ENCODE measurements at regions not wholly inside any gene's neighbourhood (a gene's known extent, or its start where the extent isn't known, plus 50 kb on each side); places are given as distances from the start of the nearest gene placed in this dataset.

DNA sequence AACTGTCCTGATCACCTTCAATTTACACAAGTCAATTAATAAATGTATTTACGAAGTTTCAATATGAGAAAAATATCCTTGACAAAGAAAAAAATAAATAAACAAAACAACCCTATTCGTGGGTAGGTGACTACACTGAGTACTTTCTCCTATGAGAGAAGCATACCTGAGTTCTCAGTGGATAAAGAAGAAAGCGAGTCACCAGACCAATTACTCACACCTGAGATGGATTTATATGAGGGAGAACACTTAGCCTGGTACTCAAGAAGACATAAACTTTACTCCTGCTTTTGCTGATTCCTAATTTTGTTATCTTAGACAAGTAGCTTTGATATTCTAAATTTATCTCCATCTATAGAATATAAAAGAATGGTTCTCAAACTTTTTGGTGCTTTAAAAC, 735.2 kb upstream of the ANO3 start:
- ATAC-seq (ENCODE audit: low FRiP score) (no peak), DNase-seq (no peak)
- intact Hi-C loops (cut with DNase I), result no loop called here
- H3K4me3 ChIP-seq (ENCODE audit: low read length in 2 of 2), result no peak overlapping the region
- no peak overlapping the region for H3K27ac ChIP-seq (ENCODE audit: low read depth in 1 of 2, low read length in 2 of 2)
- no peaks in the 10 kb centered on the region for H3K36me3 ChIP-seq (ENCODE audit: control insufficient read depth in 1 of 2, insufficient read depth in 2 of 2, low read length in 1 of 2)
- 69 to 77% methylated on average over 3 of the region's 3 CpGs for WGBS, 2 donors
- H3K9me3 ChIP-seq (ENCODE audit: control insufficient read depth, low read length), result no peaks in the 10 kb centered on the region
- no peaks in the 10 kb centered on the region for H3K27me3 ChIP-seq (ENCODE audit: control insufficient read depth in 1 of 2, insufficient read depth in 2 of 2, low read length in 1 of 2)
- no peaks in the 10 kb centered on the region for H3K4me1 ChIP-seq (ENCODE audit: control insufficient read depth in 1 of 2, insufficient read depth in 2 of 2, low read length in 2 of 2)

- Histone ChIP-seq H3K27me3 (ENCODE audit: control insufficient read depth in 1 of 2, insufficient read depth in 2 of 2, low read length in 1 of 2) (no peaks in the 10 kb centered on the region), H3K4me3 (ENCODE audit: low read length in 2 of 2) (no peak overlapping the region), H3K36me3 (ENCODE audit: control insufficient read depth in 1 of 2, insufficient read depth in 2 of 2, low read length in 1 of 2) (no peaks in the 10 kb centered on the region), H3K4me1 (ENCODE audit: control insufficient read depth in 1 of 2, insufficient read depth in 2 of 2, low read length in 2 of 2) (no peaks in the 10 kb centered on the region), H3K27ac (ENCODE audit: low read depth in 1 of 2, low read length in 2 of 2) (no peak overlapping the region), H3K9me3 (ENCODE audit: control insufficient read depth, low read length) (no peaks in the 10 kb centered on the region)
- intact Hi-C loops (cut with DNase I), result no loop called here
- ATAC-seq (ENCODE audit: low FRiP score) (no peak), DNase-seq (no peak)
- WGBS, 2 donors, result 50 to 51% methylated on average over 2 of the region's 2 CpGs
Measured at GRCh38 chr11:25597696-25598095, 734.2 kb upstream of the ANO3 start.

GRCh38 chr11:25602149-25602548, 729.8 kb upstream of the ANO3 start:
- DNase-seq (no peak), ATAC-seq (ENCODE audit: low FRiP score) (no peak)
- intact Hi-C loops (cut with DNase I), result no loop called here
- 72 to 85% methylated on average over 2 of the region's 2 CpGs for whole genome bisulfite sequencing, 2 donors
- Histone ChIP-seq H3K4me3 (ENCODE audit: low read length in 2 of 2) (no peak overlapping the region), H3K27ac (ENCODE audit: low read depth in 1 of 2, low read length in 2 of 2) (no peak overlapping the region), H3K27me3 (ENCODE audit: control insufficient read depth in 1 of 2, insufficient read depth in 2 of 2, low read length in 1 of 2) (no peaks in the 10 kb centered on the region), H3K36me3 (ENCODE audit: control insufficient read depth in 1 of 2, insufficient read depth in 2 of 2, low read length in 1 of 2) (no peaks in the 10 kb centered on the region), H3K9me3 (ENCODE audit: control insufficient read depth, low read length) (no peaks in the 10 kb centered on the region), H3K4me1 (ENCODE audit: control insufficient read depth in 1 of 2, insufficient read depth in 2 of 2, low read length in 2 of 2) (no peaks in the 10 kb centered on the region)

GRCh38 chr11:25602959-25603358, 729.0 kb upstream of the ANO3 start:
- H3K4me1 ChIP-seq (ENCODE audit: control insufficient read depth in 1 of 2, insufficient read depth in 2 of 2, low read length in 2 of 2), result no peaks in the 10 kb centered on the region
- no peak overlapping the region for H3K27ac ChIP-seq (ENCODE audit: low read depth in 1 of 2, low read length in 2 of 2)
- no peaks in the 10 kb centered on the region for H3K27me3 ChIP-seq (ENCODE audit: control insufficient read depth in 1 of 2, insufficient read depth in 2 of 2, low read length in 1 of 2)
- WGBS, 2 donors, result 92 to 97% methylated on average over 2 of the region's 2 CpGs
- DNase-seq (no peak), ATAC-seq (ENCODE audit: low FRiP score) (no peak)
- H3K9me3 ChIP-seq (ENCODE audit: control insufficient read depth, low read length), result no peaks in the 10 kb centered on the region
- H3K4me3 ChIP-seq (ENCODE audit: low read length in 2 of 2), result no peak overlapping the region
- no peaks in the 10 kb centered on the region for H3K36me3 ChIP-seq (ENCODE audit: control insufficient read depth in 1 of 2, insufficient read depth in 2 of 2, low read length in 1 of 2)
- intact Hi-C loops (cut with DNase I), result no loop called here

- no peaks in the 10 kb centered on the region for H3K27me3 ChIP-seq (ENCODE audit: control insufficient read depth in 1 of 2, insufficient read depth in 2 of 2, low read length in 1 of 2)
- ATAC-seq (ENCODE audit: low FRiP score) (no peak), DNase-seq (no peak)
- no peak overlapping the region for H3K27ac ChIP-seq (ENCODE audit: low read depth in 1 of 2, low read length in 2 of 2)
- WGBS, 2 donors, result 45 to 82% methylated on average over 3 of the region's 3 CpGs
- no peak overlapping the region for H3K4me3 ChIP-seq (ENCODE audit: low read length in 2 of 2)
- H3K36me3 ChIP-seq (ENCODE audit: control insufficient read depth in 1 of 2, insufficient read depth in 2 of 2, low read length in 1 of 2), result no peaks in the 10 kb centered on the region
- H3K9me3 ChIP-seq (ENCODE audit: control insufficient read depth, low read length), result no peaks in the 10 kb centered on the region
- H3K4me1 ChIP-seq (ENCODE audit: control insufficient read depth in 1 of 2, insufficient read depth in 2 of 2, low read length in 2 of 2), result no peaks in the 10 kb centered on the region
- intact Hi-C loops (cut with DNase I), result no loop called here
Measured at GRCh38 chr11:25612806-25613205, 719.1 kb upstream of the ANO3 start.

- ATAC-seq (ENCODE audit: low FRiP score) (no peak), DNase-seq (no peak)
- no peaks in the 10 kb centered on the region for H3K27me3 ChIP-seq (ENCODE audit: control insufficient read depth in 1 of 2, insufficient read depth in 2 of 2, low read length in 1 of 2)
- H3K4me1 ChIP-seq (ENCODE audit: control insufficient read depth in 1 of 2, insufficient read depth in 2 of 2, low read length in 2 of 2), result no peaks in the 10 kb centered on the region
- H3K4me3 ChIP-seq (ENCODE audit: low read length in 2 of 2), result no peak overlapping the region
- H3K27ac ChIP-seq (ENCODE audit: low read depth in 1 of 2, low read length in 2 of 2), result no peak overlapping the region
- H3K9me3 ChIP-seq (ENCODE audit: control insufficient read depth, low read length), result no peaks in the 10 kb centered on the region
- intact Hi-C loops (cut with DNase I), result no loop called here
- H3K36me3 ChIP-seq (ENCODE audit: control insufficient read depth in 1 of 2, insufficient read depth in 2 of 2, low read length in 1 of 2), result no peaks in the 10 kb centered on the region
- 64 to 73% methylated on average over 1 of the region's 1 CpG for WGBS, 2 donors
Measured at GRCh38 chr11:25613451-25613850, 718.5 kb upstream of the ANO3 start.

GRCh38 chr11:25613865-25614264, 718.1 kb upstream of the ANO3 start:
- intact Hi-C loops (cut with DNase I), result no loop called here

DNA sequence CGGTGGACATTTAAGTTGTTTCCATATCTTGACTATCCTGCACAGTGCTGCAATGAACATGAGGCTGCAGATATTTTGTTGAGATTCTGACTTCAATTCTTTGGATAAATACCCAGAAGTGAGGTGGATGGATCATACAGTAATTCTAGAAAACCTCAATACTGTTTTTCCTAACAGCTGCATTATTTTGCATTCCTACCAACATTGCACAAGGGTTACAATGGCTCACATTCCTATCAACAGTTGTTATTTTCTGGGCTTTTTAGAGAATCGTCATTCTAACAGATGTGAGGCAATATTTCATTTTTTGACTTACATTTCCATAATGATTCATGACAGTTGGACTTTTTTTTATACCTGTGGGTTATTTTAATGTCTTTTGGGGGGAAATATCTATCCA, 716.9 kb upstream of the ANO3 start:
- H3K9me3 ChIP-seq (ENCODE audit: control insufficient read depth, low read length), result no peaks in the 10 kb centered on the region
- H3K36me3 ChIP-seq (ENCODE audit: control insufficient read depth in 1 of 2, insufficient read depth in 2 of 2, low read length in 1 of 2), result no peaks in the 10 kb centered on the region
- DNase-seq, result no peak
- H3K27ac ChIP-seq (ENCODE audit: low read depth in 1 of 2, low read length in 2 of 2), result no peak overlapping the region
- intact Hi-C loops (cut with DNase I), result no loop called here
- no peaks in the 10 kb centered on the region for H3K4me1 ChIP-seq (ENCODE audit: control insufficient read depth in 1 of 2, insufficient read depth in 2 of 2, low read length in 2 of 2)
- no peak overlapping the region for H3K4me3 ChIP-seq (ENCODE audit: low read length in 2 of 2)
- ATAC-seq (ENCODE audit: low FRiP score), result no peak
- WGBS, 2 donors, result 44 to 47% methylated on average over 2 of the region's 2 CpGs
- H3K27me3 ChIP-seq (ENCODE audit: control insufficient read depth in 1 of 2, insufficient read depth in 2 of 2, low read length in 1 of 2), result no peaks in the 10 kb centered on the region

More at GRCh38 chr11:25613865-25614264, 718.1 kb upstream of the ANO3 start:
- no peak for DNase-seq
- Histone ChIP-seq H3K27ac (ENCODE audit: low read depth in 1 of 2, low read length in 2 of 2) (no peak overlapping the region), H3K27me3 (ENCODE audit: control insufficient read depth in 1 of 2, insufficient read depth in 2 of 2, low read length in 1 of 2) (no peaks in the 10 kb centered on the region), H3K4me3 (ENCODE audit: low read length in 2 of 2) (no peak overlapping the region), H3K4me1 (ENCODE audit: control insufficient read depth in 1 of 2, insufficient read depth in 2 of 2, low read length in 2 of 2) (no peaks in the 10 kb centered on the region), H3K36me3 (ENCODE audit: control insufficient read depth in 1 of 2, insufficient read depth in 2 of 2, low read length in 1 of 2) (no peaks in the 10 kb centered on the region), H3K9me3 (ENCODE audit: control insufficient read depth, low read length) (no peaks in the 10 kb centered on the region)
- no peak for ATAC-seq (ENCODE audit: low FRiP score)
- 75 to 82% methylated on average over 4 of the region's 4 CpGs for WGBS, 2 donors

DNA sequence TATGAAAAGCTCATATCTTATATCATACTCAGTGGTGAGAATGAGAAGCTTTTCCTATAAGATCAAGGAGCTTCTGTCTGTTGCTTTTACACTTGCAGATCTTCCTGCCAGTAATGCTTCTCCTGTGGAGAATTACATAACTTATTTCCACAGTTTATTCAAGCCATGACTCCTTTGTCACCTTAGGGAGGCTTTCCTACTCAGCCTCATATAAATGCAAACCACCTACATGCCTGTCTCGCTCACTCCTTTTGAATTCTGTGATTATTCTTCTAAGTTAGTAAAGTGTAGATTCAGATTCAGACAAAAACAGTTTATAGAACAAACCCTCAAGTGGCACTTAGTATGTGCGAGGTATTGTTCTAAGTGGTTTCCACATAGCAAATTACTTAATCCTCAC, 716.1 kb upstream of the ANO3 start:
- DNase-seq (no peak), ATAC-seq (ENCODE audit: low FRiP score) (no peak)
- no peak overlapping the region for H3K4me3 ChIP-seq (ENCODE audit: low read length in 2 of 2)
- intact Hi-C loops (cut with DNase I), result no loop called here
- H3K27ac ChIP-seq (ENCODE audit: low read depth in 1 of 2, low read length in 2 of 2), result no peak overlapping the region
- no peaks in the 10 kb centered on the region for H3K27me3 ChIP-seq (ENCODE audit: control insufficient read depth in 1 of 2, insufficient read depth in 2 of 2, low read length in 1 of 2)
- no peaks in the 10 kb centered on the region for H3K9me3 ChIP-seq (ENCODE audit: control insufficient read depth, low read length)
- no peaks in the 10 kb centered on the region for H3K36me3 ChIP-seq (ENCODE audit: control insufficient read depth in 1 of 2, insufficient read depth in 2 of 2, low read length in 1 of 2)
- H3K4me1 ChIP-seq (ENCODE audit: control insufficient read depth in 1 of 2, insufficient read depth in 2 of 2, low read length in 2 of 2), result no peaks in the 10 kb centered on the region
- WGBS, 2 donors, result 77 to 82% methylated on average over 2 of the region's 2 CpGs
